Mucosa of descending colon (tissue), 3 donors: ENCODE measurements at regions not wholly inside any gene's neighbourhood (a gene's known extent, or its start where the extent isn't known, plus 50 kb on each side); places are given as distances from the start of the nearest gene placed in this dataset.
A peak's percentile ranks its signal among the peaks of the same experiment; 100 is the strongest.

Experiments
- ATAC-seq: fragments of 200-7000 bp; cut with Tn5 transposase; one replicate; pipeline ENCODE4 v1.9.1; 2020; ENCODE audit warnings: mild to moderate bottlenecking, moderate library complexity
- DNase-seq, 3 donors: peaks; one replicate each; pipeline ENCODE4 v3.0.0-alpha.2; 2020
- H3K36me3 ChIP-seq: fragments of 200-600 bp; one replicate; pipeline ENCODE4 v1.8.0; 2021; ENCODE audit warnings: low read depth, mild to moderate bottlenecking
- H3K4me1 ChIP-seq: fragments of 200-600 bp; one replicate; pipeline ENCODE4 v1.8.0; 2021; ENCODE audit warnings: low read depth, mild to moderate bottlenecking
- H3K4me3 ChIP-seq: fragments of 200-600 bp; one replicate; pipeline ENCODE4 v1.8.0; 2021; ENCODE audit warnings: mild to moderate bottlenecking
- H3K9me3 ChIP-seq: fragments of 200-600 bp; one replicate; pipeline ENCODE4 v1.8.0; 2021; ENCODE audit warnings: mild to moderate bottlenecking
- CTCF ChIP-seq: fragments of 200-600 bp; IDR thresholded peaks from one replicate; pipeline ENCODE4 v1.8.0; 2022; ENCODE audit warnings: antibody characterized with exemption, mild to moderate bottlenecking
- intact Hi-C, 2 donors: fragments of 100-400 bp; cut with DNase I in 1 of 2; cut with micrococcal nuclease in 1 of 2; formaldehyde crosslinking; loops; one replicate each; pipeline versions ENCODE4 v1.11.0 to v1.11.1; 2022; cut with DNase I, micrococcal nuclease
- donor health status: DM: no; HTN: no; CAD: no; lungs with moderate emphysema.
- donor health status: DM: no; HTN: no; CAD: no.
- donor health status: DM: no; HTN: yes; CAD: no.

DNA sequence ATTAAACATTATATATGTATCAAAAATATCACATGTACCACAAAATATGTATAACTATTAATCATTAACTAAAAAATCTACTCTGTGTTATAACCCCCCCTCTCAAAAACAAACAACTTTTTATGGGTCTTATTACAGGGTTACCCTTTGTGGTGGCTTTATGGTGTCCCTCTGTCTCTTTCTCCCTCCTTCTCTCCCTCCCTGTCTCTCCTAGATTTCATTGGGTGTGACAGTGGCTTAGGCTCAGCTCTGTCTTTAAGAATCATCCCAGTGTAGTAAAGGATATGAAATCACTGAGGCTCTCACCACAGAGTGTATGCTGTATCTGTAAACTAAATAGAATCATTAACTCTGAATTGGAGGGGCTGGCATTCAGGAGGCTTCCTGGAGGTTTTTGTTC is 93.7 kb downstream of the TDRD15 start:
- no peak for TF ChIP-seq CTCF
- DNase-seq: no peak
- Histone ChIP-seq H3K9me3 (no peaks in the 10 kb centered on the region), H3K4me1 (no peaks in the 10 kb centered on the region), H3K4me3 (no peak overlapping the region), H3K36me3 (no peaks in the 10 kb centered on the region)
- intact Hi-C loops: no loop called here
- ATAC-seq: peak; percentile 90

GRCh38 chr2:21220930-21221329 is 97.2 kb downstream of the TDRD15 start:
- no peaks in the 10 kb centered on the region for H3K9me3 ChIP-seq
- H3K4me1 ChIP-seq: no peaks in the 10 kb centered on the region
- TF ChIP-seq CTCF: no peak
- H3K4me3 ChIP-seq: no peak overlapping the region
- intact Hi-C loops: no loop called here
- DNase-seq (no peak), ATAC-seq (no peak)
- H3K36me3 ChIP-seq: no peaks in the 10 kb centered on the region

DNA sequence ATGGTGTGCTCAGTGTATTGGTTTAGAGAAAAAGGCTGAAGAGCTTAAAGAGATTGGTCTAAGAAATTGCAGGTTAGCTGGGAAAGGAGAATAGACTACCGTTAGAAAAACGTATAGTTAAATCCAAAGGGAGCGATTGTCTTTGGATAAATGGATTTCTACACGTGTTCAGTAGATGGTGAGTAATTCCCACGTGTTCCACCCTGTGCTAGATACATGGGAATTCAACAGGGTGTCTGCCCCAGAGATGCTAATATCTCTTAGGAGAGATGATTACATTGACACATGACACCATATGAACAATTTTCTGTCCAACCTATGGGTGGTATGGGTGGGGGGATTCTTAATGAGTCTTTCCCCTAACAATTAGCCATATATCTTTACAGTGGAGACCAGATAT is 99.8 kb downstream of the TDRD15 start:
- ATAC-seq (no peak), DNase-seq (no peak)
- no peak for TF ChIP-seq CTCF
- H3K36me3 ChIP-seq: no peaks in the 10 kb centered on the region
- H3K9me3 ChIP-seq: no peaks in the 10 kb centered on the region
- no peak overlapping the region for H3K4me3 ChIP-seq
- intact Hi-C loops: no loop called here
- H3K4me1 ChIP-seq: no peaks in the 10 kb centered on the region

GRCh38 chr2:21228041-21228895 is 104.5 kb downstream of the TDRD15 start:
- peak in 2 of 3 donors; percentile 42 to 51 for DNase-seq
- no peak overlapping the region for H3K4me3 ChIP-seq
- no peaks in the 10 kb centered on the region for H3K36me3 ChIP-seq
- TF ChIP-seq CTCF: no peak
- intact Hi-C loops: no loop called here
- H3K9me3 ChIP-seq: no peaks in the 10 kb centered on the region
- H3K4me1 ChIP-seq: no peaks in the 10 kb centered on the region
- peak; percentile 85 for ATAC-seq

DNA sequence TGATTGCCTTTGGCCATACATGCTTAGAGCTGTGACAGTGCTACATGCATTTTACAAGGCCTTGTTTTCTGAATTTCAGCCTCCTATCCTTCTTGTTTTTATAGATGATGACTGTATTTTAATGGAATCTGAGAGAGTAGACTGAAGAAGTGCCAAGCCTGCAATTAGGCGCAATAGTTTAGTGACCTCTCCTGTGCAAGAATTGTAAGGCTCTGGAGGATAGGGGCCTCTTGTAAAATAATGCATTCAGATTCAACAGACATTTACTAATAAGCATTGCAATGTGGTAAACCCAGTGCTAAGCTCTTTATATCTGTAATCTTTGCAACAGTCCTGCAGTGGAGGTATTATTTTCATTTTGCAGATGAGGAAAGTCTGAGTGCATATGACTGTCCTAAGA is 105.5 kb downstream of the TDRD15 start:
- no peak for ATAC-seq
- no peak for DNase-seq
- intact Hi-C loops: no loop called here
- Histone ChIP-seq H3K4me1 (no peaks in the 10 kb centered on the region), H3K9me3 (no peaks in the 10 kb centered on the region), H3K36me3 (no peaks in the 10 kb centered on the region), H3K4me3 (no peak overlapping the region)
- no peak for TF ChIP-seq CTCF
